Upper lobe of left lung (tissue), 4 donors: ENCODE measurements at regions not wholly inside any gene's neighbourhood (a gene's known extent, or its start where the extent isn't known, plus 50 kb on each side); places are given as distances from the start of the nearest gene placed in this dataset.

ENCODE experiments used
- CTCF ChIP-seq, 6 experiments: fragments of 450-650 bp in 4 of 6; fragments of 200-600 bp in 2 of 6; sonication (generic) in 2 of 6; IDR thresholded peaks; one replicate each; pipeline ENCODE4 v1.5.1; 2016 to 2019; ENCODE audit warnings: antibody characterized with exemption in 6 of 6
- EP300 ChIP-seq, 4 donors: sonication (generic); formaldehyde crosslinking; IDR thresholded peaks; one replicate each; pipeline ENCODE4 v1.5.1; 2017; ENCODE audit warnings: antibody characterized with exemption in 4 of 4, control low read depth in 2 of 4
- POLR2A ChIP-seq, 4 donors: fragments of 450-650 bp; IDR thresholded peaks; one replicate each; pipeline ENCODE4 v1.5.1; 2016 to 2017; ENCODE audit warnings: antibody characterized with exemption in 4 of 4, mild to moderate bottlenecking in 2 of 4

DNA sequence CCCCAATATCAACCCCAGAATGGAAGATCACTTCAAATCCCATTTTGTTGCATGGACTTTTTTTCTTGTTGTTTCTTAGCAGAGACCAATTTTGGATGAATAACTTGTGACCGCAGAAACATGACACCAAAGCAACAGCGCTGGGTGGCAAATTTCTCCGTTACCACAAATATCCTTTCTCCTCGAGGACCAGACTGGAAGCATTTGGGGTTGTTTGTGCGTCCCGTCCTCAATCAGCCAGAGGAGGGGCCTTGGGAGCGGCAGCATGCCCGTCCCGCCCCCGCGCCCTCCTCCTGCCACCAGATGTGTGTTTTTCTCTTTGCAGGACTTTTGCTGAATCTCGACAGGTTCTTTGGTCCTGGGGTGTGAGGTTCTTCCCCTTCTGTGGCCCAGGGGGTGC is 282.5 kb upstream of the FOXF1 start:
- TF ChIP-seq CTCF (IDR thresholded peaks at IDR 0.05) (no peak), POLR2A (IDR thresholded peaks at IDR 0.05) (no peak), EP300 (IDR thresholded peaks at IDR 0.05) (no peak)
